Motor neuron (in vitro differentiated cells): ENCODE measurements at regions not wholly inside any gene's neighbourhood (a gene's known extent, or its start where the extent isn't known, plus 50 kb on each side); places are given as distances from the start of the nearest gene placed in this dataset.

ENCODE experiments used
- ATAC-seq, 8 experiments: fragments of 200-7000 bp; cut with Tn5 transposase; replicated peaks in 6 of 8; 2 replicates each; pipeline ENCODE4 v1.8.0; 2021; ENCODE audit warnings: mild to moderate bottlenecking in 8 of 8, moderate library complexity in 8 of 8
- H3K27ac ChIP-seq, 2 donors: fragments of 250-450 bp; sonication (Bioruptor Pico); 2 replicates each; pipeline ENCODE4 v1.9.0; 2021; ENCODE audit warnings: antibody characterized with exemption in 2 of 2, mild to moderate bottlenecking in 2 of 2, moderate library complexity in 1 of 2
- H3K4me1 ChIP-seq, 2 donors: fragments of 250-450 bp; sonication (Bioruptor Pico); replicated peaks in 1 of 2; 2 replicates each; pipeline ENCODE4 v1.6.1; 2021; ENCODE audit warnings: antibody characterized with exemption in 2 of 2, mild to moderate bottlenecking in 2 of 2, moderate library complexity in 1 of 2
- H3K4me3 ChIP-seq, 5 donors: fragments of 250-450 bp; sonication (Bioruptor Pico); 2 replicates each; pipeline ENCODE4 v1.9.0; 2021; ENCODE audit warnings: antibody characterized with exemption in 5 of 5, mild to moderate bottlenecking in 5 of 5, moderate library complexity in 4 of 5
- WGBS, 10 experiments: fragments of 450-650 bp; shearing (Covaris generic); methylation state at CpG; one replicate each; pipeline ENCODE4 v1.0.0; 2022; 5-methylcytosine and 5-hydroxymethylcytosine counted together
- in situ Hi-C, 9 experiments: fragments of 400-800 bp; cut with MboI; loops; one replicate each; pipeline ENCODE4 v1.15.0; 2021; ENCODE audit warnings: low sequenced_read_pairs in 9 of 9, low pct_unique_long_range_greater_than_20kb in 2 of 9; ENCODE audit not compliant: unreplicated experiment in 9 of 9

GRCh38 chr21:29396951-29397455, 98.3 kb downstream of the BACH1 start:
- 11 to 100% (median 82%) methylated on average over 1 to 3 of the region's 3 CpGs; no CpG with 5 or more reads in 3 of the 10 experiments for WGBS, 10 experiments
- Histone ChIP-seq H3K4me3 (no peak overlapping the region), H3K27ac (no peak overlapping the region), H3K4me1 (no peaks in the 10 kb centered on the region)
- peak in 3 of 8 experiments; percentile 64 to 93 (median 85) for ATAC-seq
- in situ Hi-C loops, result no loop called here

GRCh38 chr21:29403301-29403700, 104.6 kb downstream of the BACH1 start:
- no peak for ATAC-seq
- Histone ChIP-seq H3K4me3 (no peak overlapping the region), H3K4me1 (no peaks in the 10 kb centered on the region), H3K27ac (no peak overlapping the region)
- in situ Hi-C loops, result no loop called here

DNA sequence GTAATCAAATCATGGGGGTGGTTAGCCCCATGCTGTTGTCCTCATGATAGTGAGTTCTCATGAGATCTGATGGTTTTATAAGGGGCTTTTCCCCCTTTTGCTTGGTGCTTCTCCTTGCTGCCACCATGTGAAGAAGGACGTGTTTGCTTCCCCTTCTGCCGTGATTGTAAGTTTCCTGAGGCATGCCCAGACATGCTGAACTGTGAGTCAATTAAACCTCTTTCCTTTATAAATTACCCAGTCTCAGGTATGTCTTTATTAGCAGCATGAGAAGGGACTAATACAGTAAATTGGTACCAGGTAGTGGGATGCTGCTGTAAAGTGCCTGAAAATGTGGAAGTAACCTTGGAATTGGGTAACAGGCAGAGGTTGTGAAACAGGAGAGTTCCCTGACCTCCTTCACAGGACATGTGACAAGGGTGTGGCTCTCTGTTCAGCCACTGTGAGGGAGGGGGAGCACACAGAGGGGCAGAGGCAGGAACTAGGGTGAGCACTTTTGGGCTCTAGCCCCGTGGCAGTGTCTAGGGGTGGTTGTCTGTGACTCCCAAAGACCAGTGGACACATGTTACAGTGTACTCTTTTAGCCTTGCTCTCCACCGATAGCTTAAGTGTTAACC, 105.3 kb downstream of the BACH1 start:
- WGBS, 10 experiments, result 80 to 100% (median 94%) methylated on average over 2 to 3 of the region's 4 CpGs; no CpG with 5 or more reads in 5 of the 10 experiments
- in situ Hi-C loops, result no loop called here
- ATAC-seq, result peak in 2 of 8 experiments; percentile 77 to 93
- Histone ChIP-seq H3K4me1 (no peaks in the 10 kb centered on the region), H3K4me3 (no peak overlapping the region), H3K27ac (no peak overlapping the region)

GRCh38 chr21:29405503-29406122, 106.9 kb downstream of the BACH1 start:
- in situ Hi-C loops, result no loop called here
- WGBS, 10 experiments, result 88 to 100% (median 100%) methylated on average over 1 to 2 of the region's 2 CpGs; no CpG with 5 or more reads in 3 of the 10 experiments
- H3K4me3 ChIP-seq, result no peak overlapping the region
- ATAC-seq, result no peak
- peaks cover 0 to 8% of the 10 kb centered on the region in 2 donors for H3K4me1 ChIP-seq
- no peak overlapping the region for H3K27ac ChIP-seq

DNA sequence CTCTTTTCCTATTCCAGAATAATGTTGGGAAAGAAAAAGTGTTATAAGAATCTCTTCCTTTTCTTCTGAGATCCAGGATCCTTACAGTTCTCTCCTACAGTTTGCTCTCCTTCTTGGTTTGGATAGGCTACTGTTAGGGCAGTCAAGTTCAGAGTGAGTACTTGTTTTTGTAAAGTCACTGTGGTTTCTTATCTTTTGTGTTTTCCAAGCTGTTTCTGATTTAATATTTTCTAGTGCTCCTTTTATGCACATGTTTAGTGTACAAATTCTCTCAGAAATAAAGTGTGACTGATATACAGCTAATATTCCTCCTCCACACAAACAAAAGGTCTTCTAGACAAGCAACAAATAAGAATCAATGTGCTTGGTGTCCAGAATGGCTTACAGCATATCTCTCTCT, 107.7 kb downstream of the BACH1 start:
- in situ Hi-C loops, result no loop called here

GRCh38 chr21:29407571-29407970, 108.8 kb downstream of the BACH1 start:
- H3K27ac ChIP-seq, result no peak overlapping the region
- no peak for ATAC-seq
- 80 to 100% (median 92%) methylated on average over 1 to 2 of the region's 2 CpGs; no CpG with 5 or more reads in 4 of the 10 experiments for WGBS, 10 experiments
- peaks cover 0 to 8% of the 10 kb centered on the region in 2 donors for H3K4me1 ChIP-seq
- in situ Hi-C loops, result no loop called here
- no peak overlapping the region for H3K4me3 ChIP-seq

More for the DNA sequence above, 107.7 kb downstream of the BACH1 start:
- ATAC-seq, result no peak
- peaks cover 0 to 8% of the 10 kb centered on the region in 2 donors for H3K4me1 ChIP-seq
- H3K27ac ChIP-seq, result no peak overlapping the region
- no peak overlapping the region for H3K4me3 ChIP-seq

DNA sequence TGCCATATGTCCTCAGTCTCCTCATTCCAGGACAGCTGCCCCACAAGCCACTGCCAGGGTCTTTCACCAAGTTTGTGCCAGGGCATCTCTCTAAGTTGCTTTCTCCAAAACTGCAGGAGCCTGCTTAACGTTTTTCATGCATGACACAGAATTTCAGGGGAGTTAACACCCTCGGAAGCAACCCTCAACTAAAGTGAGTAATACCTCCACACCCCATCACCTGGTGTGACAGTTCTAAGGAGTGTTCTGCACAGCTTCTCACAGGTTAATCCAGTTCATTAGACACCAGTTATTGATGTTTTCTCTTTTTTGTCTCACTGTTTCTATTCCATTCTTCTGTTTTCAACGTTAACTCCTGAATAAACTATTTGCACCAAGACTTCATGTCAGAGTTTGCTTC, 115.0 kb downstream of the BACH1 start:
- no peak for ATAC-seq
- H3K4me1 ChIP-seq, result peaks cover 0 to 8% of the 10 kb centered on the region in 2 donors
- WGBS, 10 experiments, result 71 to 100% (median 88%) methylated on average over 1 to 3 of the region's 3 CpGs; no CpG with 5 or more reads in 2 of the 10 experiments
- H3K27ac ChIP-seq, result no peak overlapping the region
- in situ Hi-C loops, result no loop called here
- H3K4me3 ChIP-seq, result no peak overlapping the region

DNA sequence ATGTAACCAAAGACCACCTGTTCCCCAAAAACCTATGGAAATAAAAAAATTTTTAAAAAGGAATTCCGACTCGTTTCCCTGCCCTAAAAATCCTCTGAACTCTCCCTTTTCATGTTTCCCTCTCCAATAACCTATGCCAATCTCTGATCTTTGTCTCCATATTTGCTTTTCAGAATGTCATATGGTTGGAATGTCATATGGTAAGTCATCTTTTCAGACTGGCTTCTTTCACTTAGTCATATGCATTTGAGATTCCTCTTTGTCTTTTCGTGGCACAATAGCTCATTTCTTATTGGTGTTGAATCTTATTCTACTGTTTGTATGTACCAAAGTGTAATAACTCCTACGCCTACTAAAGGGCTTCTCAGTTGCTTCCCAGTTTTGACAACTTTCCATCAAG, 117.5 kb downstream of the BACH1 start:
- no peak overlapping the region for H3K4me3 ChIP-seq
- no peak overlapping the region for H3K27ac ChIP-seq
- no peaks in the 10 kb centered on the region for H3K4me1 ChIP-seq
- no peak for ATAC-seq
- WGBS, 10 experiments, result 70 to 100% (median 80%) methylated on average over 2 to 4 of the region's 4 CpGs
- in situ Hi-C loops, result no loop called here

DNA sequence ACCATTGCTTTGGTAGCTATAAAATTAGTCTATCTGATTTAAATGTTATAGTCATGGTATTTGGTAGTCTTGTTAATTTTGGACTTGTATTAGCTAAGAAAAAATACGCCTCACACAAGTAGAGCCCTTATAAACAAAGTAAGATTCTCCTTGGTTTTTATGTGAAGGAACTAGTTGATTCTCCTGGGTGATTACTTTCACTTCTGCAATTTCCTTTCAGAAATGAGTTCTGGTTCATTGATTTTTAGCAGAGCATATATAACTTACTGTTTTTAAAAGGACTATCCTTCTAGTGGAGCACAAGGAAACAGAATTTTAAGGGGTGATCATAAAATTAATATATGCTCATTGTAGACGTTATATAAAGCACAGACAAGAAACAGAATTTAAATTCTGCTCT, 120.1 kb downstream of the BACH1 start:
- H3K27ac ChIP-seq, result no peak overlapping the region
- H3K4me1 ChIP-seq, result peaks cover 4% of the 10 kb centered on the region in 2 donors
- no peak overlapping the region for H3K4me3 ChIP-seq
- no peak for ATAC-seq
- in situ Hi-C loops, result no loop called here
- 50 to 100% (median 89%) methylated on average over 1 to 2 of the region's 2 CpGs for WGBS, 10 experiments

DNA sequence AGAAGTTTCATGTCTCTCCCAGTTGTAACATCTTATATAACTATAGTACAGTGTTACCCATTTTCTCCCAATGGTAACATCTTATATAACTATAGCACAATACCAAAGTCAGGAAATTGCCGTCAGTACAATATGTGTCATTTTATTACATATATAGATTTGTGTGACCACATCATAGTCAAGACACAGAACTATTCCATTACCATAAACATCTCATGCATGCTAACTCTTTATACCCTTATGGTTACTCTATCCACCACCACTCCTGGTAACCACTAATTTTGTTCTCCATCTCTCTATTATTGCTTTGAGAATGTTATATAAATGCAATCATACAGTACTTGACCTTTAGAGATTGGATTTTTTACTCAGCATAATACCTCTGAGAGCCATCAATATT, 120.7 kb downstream of the BACH1 start:
- in situ Hi-C loops, result no loop called here

DNA sequence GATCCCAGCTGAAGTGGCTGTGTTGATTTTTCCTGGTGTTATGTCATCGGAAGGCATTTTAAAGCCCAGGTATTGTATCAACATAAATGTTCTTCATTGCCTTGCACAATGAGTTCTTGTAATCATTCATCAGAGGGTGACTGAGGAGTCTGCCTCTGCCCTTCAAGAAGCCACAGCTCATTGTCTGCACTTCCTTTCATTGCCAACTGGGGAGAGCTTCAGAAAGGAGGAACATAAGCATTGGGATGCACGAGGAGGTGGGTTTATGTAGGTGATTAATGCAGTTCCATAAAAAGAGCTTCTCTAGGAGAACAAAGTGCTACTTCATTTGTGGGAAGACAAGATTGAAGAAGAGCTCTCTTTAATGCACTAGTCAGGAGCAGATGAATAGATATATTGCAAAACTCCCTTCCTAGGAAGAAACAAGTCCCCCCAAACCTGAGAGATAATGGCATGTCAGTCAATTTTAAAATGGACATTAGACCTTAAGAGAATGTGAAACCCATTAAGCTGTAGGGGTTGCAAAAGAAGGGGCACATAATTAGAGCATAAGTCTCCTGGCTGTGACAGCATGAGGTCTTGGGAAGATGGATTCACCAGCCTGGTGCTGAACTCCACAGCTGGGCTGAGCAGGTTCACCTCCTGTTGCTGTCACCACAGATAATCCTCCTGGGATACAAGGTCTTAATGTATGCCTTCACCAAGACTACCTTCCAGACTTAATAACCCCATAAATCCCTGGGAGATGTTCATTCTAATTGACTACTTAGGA, 124.6 kb downstream of the BACH1 start:
- peak in 5 of 8 experiments; percentile 85 to 94 (median 92) for ATAC-seq
- peaks cover 6 to 7% of the 10 kb centered on the region in 2 donors for H3K4me1 ChIP-seq
- no peak overlapping the region for H3K27ac ChIP-seq
- no peak overlapping the region for H3K4me3 ChIP-seq
- 0 to 100% (median 32%) methylated on average over 1 to 2 of the region's 2 CpGs; no CpG with 5 or more reads in 2 of the 10 experiments for WGBS, 10 experiments
- in situ Hi-C loops, result no loop called here

More for the DNA sequence above, 120.7 kb downstream of the BACH1 start:
- peaks cover 6 to 7% of the 10 kb centered on the region in 2 donors for H3K4me1 ChIP-seq
- ATAC-seq, result no peak
- no peak overlapping the region for H3K27ac ChIP-seq
- 20 to 100% (median 92%) methylated on average over 1 of the region's 1 CpG; no CpG with 5 or more reads in 3 of the 10 experiments for WGBS, 10 experiments
- H3K4me3 ChIP-seq, result no peak overlapping the region

DNA sequence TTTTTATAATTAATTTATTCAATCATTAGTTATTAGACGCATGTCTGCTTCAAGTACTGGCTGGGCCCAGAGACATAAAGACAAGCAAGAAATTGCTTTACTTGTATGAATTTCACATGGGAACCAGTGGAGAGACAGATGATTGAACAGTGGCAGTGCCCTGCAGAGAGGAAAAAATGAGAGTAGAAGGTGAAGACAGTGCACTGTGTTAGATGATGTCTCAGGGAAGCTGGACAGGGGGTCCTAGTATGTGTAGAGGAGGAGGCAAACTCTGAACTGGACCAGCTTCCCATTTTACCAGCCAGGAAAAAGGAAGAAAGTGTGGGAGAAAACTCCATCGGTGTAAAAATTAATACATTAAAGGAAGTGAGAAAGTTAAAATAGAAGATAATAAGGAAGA, 126.0 kb downstream of the BACH1 start:
- no peak for ATAC-seq
- H3K4me1 ChIP-seq, result peaks cover 6 to 7% of the 10 kb centered on the region in 2 donors
- in situ Hi-C loops, result no loop called here
- no peak overlapping the region for H3K4me3 ChIP-seq
- 67 to 100% (median 98%) methylated on average over 1 to 2 of the region's 2 CpGs for WGBS, 10 experiments
- H3K27ac ChIP-seq, result no peak overlapping the region

DNA sequence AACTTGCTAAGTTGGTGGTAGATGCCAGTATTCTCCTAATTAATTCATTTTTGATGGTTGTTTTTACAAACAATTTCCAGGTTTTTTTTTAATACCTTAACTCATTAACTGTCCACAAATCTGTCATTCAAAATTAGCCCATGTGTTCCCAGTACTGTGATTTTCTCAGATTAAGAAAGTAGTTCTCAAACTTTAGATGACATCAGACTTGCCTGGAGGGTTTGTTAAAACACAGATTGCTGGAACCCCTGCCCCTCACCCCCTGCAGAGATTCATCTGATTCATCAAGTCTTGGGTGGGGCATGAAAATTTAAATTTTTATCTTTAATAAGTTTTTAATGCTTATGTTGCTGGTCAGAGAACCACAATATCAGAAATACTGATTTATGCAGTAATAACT, 130.5 kb downstream of the BACH1 start:
- in situ Hi-C loops, result no loop called here
- peak in 2 of 8 experiments; percentile 65 to 80 for ATAC-seq
- no peak overlapping the region for H3K4me3 ChIP-seq
- no peak overlapping the region for H3K27ac ChIP-seq
- H3K4me1 ChIP-seq, result peaks cover 7 to 10% of the 10 kb centered on the region in 2 donors
